ENCODE measurements at regions not wholly inside any gene's neighbourhood (a gene's known extent, or its start where the extent isn't known, plus 50 kb on each side); places are given as distances from the start of the nearest gene placed in this dataset.

- DNase-seq (ENCODE audit: extremely low spot score), result no peak
- TF ChIP-seq FOXK2 (IDR thresholded peaks at IDR 0.05), result no peak
- TF ChIP-seq FOXA1 (IDR thresholded peaks at IDR 0.05), result no peak
- TF ChIP-seq, protein P1, sequence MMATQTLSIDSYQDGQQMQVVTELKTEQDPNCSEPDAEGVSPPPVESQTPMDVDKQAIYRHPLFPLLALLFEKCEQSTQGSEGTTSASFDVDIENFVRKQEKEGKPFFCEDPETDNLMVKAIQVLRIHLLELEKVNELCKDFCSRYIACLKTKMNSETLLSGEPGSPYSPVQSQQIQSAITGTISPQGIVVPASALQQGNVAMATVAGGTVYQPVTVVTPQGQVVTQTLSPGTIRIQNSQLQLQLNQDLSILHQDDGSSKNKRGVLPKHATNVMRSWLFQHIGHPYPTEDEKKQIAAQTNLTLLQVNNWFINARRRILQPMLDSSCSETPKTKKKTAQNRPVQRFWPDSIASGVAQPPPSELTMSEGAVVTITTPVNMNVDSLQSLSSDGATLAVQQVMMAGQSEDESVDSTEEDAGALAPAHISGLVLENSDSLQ (IDR thresholded peaks at IDR 0.05), result no peak
- TF ChIP-seq LEF1 (IDR thresholded peaks at IDR 0.05; ENCODE audit: borderline replicate concordance), result no peak
- no peak for TF ChIP-seq SUZ12 (IDR thresholded peaks at IDR 0.05)
- no peak for TF ChIP-seq ELF4 (IDR thresholded peaks at IDR 0.05)
- no peak for TF ChIP-seq BHLHE40 (IDR thresholded peaks at IDR 0.05; ENCODE audit: borderline replicate concordance)
- no peak for TF ChIP-seq SP1 (IDR thresholded peaks at IDR 0.05)
- no peak for TF ChIP-seq NFRKB (IDR thresholded peaks at IDR 0.05)
- no peak for TF ChIP-seq FOXM1 (IDR thresholded peaks at IDR 0.05; ENCODE audit: borderline replicate concordance)
- no peak for TF ChIP-seq L3MBTL2 (conservative IDR thresholded peaks at IDR 0.05)
- no peak for TF ChIP-seq TARDBP (IDR thresholded peaks at IDR 0.05)
- no peak for TF ChIP-seq ZNF384 (IDR thresholded peaks at IDR 0.05)
- no peak for TF ChIP-seq CTBP1 (IDR thresholded peaks at IDR 0.05; ENCODE audit: borderline replicate concordance)
- TF ChIP-seq HDGF (IDR thresholded peaks at IDR 0.05; ENCODE audit: borderline replicate concordance), result no peak
- TF ChIP-seq ARNT (IDR thresholded peaks at IDR 0.05), result no peak
- ChIA-PET CTCF (no interaction called here), POLR2A (no interaction called here)
Observed at GRCh38 chr2:59427980-59428379, 1125.5 kb downstream of the BCL11A start.

DNA sequence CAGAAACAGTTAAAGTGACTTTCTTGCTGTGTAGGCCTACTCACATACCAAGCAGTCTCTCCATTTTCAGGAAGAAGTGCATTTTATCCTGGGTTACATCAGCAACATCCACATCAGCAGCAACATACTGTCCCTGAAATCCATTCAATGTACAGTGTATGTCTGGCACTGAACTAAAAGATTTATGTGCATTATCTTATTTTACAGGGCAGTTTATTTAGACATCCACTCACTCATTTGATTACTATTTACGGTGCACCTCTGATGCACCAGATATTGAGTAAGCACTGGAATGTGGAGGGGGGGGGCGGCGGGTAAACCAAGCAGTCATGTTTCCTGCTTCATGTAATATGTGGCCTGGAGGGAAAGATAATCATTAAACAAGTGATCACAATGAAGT lies 1128.2 kb downstream of the BCL11A start:
- TF ChIP-seq SUZ12 (IDR thresholded peaks at IDR 0.05), result no peak
- no peak for TF ChIP-seq BHLHE40 (IDR thresholded peaks at IDR 0.05; ENCODE audit: borderline replicate concordance)
- no peak for TF ChIP-seq L3MBTL2 (conservative IDR thresholded peaks at IDR 0.05)
- TF ChIP-seq SP1 (IDR thresholded peaks at IDR 0.05), result no peak
- no peak for TF ChIP-seq FOXM1 (IDR thresholded peaks at IDR 0.05; ENCODE audit: borderline replicate concordance)
- TF ChIP-seq, protein P1 (IDR thresholded peaks at IDR 0.05), result no peak
- TF ChIP-seq NFRKB (IDR thresholded peaks at IDR 0.05), result no peak
- no peak for TF ChIP-seq ARNT (IDR thresholded peaks at IDR 0.05)
- CTCF ChIA-PET, result no interaction called here
- no peak for DNase-seq (ENCODE audit: extremely low spot score)
- POLR2A ChIA-PET, result no interaction called here

DNA sequence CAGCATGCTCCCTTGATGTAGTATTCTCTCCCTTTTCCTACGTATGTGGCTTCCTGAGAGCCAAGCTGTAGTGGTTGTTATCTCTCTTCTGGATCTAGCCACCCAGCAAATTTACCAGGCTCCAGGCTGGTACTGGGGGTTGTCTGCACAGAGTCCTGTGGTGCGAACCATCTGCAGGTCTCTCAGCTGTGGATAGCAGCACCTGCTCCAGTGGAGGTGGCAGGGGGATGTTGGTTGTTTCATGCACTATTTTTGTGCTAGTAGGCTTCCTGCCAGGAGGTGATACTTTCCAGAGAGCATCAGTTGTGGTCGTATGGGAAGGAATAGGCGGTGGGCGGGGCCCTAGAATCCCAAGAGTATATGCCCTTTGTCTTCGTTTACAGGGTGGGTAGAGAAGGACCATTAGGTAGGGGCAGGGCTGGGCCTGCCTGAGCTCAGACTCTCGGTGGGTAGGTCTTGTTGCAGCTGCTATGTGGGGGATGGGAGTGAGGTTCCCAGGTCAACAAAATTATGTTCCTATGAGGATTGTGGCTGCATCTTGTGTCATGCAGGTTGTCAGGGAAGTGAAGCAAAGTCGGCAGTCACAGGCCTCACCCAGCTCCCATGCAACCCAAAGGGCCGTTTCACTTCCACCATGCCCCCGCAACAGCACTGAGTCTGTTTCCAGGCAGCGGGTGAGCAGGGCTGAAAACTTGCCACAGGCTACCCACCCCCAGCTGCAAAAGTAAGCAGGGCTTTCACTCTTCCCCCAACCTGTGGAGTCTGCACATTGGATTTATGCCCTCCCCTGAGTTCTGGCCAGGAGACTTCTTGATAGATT lies 1139.5 kb downstream of the BCL11A start:
- TF ChIP-seq SUZ12 (IDR thresholded peaks at IDR 0.05) (no peak), FOXK2 (IDR thresholded peaks at IDR 0.05) (no peak), HDGF (IDR thresholded peaks at IDR 0.05; ENCODE audit: borderline replicate concordance) (no peak)
- ChIA-PET CTCF (no interaction called here), POLR2A (no interaction called here)
- no peak for DNase-seq (ENCODE audit: extremely low spot score)

DNA sequence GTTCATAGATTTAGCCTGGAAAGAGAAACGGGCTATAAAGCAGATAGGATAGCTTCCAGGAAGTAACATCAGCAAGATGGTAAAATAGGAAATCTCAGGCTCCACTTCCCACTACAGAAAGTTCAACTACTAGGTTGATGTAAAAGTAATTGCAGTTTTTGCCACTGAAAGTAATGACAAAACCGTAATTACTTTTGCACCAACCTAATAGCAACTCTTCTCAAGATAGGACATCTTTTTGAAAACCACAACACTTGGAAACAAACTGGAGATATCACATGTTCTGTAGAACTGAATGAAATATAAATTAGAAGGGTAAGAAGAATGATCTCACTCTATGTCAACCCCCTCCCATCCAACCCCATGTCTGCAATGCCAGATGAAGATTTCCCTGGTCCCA lies 1154.3 kb downstream of the BCL11A start:
- DNase-seq (ENCODE audit: extremely low spot score), result no peak
- CTCF ChIA-PET, result no interaction called here
- TF ChIP-seq TARDBP (IDR thresholded peaks at IDR 0.05), result no peak
- no peak for TF ChIP-seq FOXK2 (IDR thresholded peaks at IDR 0.05)
- no peak for TF ChIP-seq L3MBTL2 (conservative IDR thresholded peaks at IDR 0.05)
- TF ChIP-seq CTBP1 (IDR thresholded peaks at IDR 0.05; ENCODE audit: borderline replicate concordance), result no peak
- peak; percentile 54; the same call in 1 of the 2 replicates for TF ChIP-seq ELF4 (IDR thresholded peaks at IDR 0.05)
- no peak for TF ChIP-seq LEF1 (IDR thresholded peaks at IDR 0.05; ENCODE audit: borderline replicate concordance)
- TF ChIP-seq FOXA1 (IDR thresholded peaks at IDR 0.05), result no peak
- TF ChIP-seq NFRKB (IDR thresholded peaks at IDR 0.05), result no peak
- POLR2A ChIA-PET, result no interaction called here

DNA sequence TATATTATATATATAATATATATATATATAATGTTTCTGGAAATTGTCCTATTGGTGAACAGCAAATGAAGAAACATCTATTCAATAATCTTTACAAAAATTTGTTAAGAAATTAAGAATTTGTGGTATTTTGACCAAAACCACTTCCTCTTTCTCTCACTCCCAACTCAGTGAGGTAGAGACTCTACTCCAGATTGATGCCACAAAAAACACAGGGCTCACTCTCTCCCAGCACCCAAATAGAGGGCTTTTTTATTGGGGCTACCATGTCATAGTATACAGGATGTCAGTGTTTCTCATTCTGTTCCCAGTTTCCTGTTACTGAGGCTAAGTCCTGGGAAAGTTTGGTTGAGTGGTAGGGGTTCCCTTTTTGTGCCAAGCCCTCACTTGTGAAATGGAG lies 1155.4 kb downstream of the BCL11A start:
- POLR2A ChIA-PET, result no interaction called here
- no peak for DNase-seq (ENCODE audit: extremely low spot score)
- TF ChIP-seq FOXA1 (IDR thresholded peaks at IDR 0.05) (no peak), SUZ12 (IDR thresholded peaks at IDR 0.05) (no peak), FOXM1 (IDR thresholded peaks at IDR 0.05; ENCODE audit: borderline replicate concordance) (no peak), ZNF384 (IDR thresholded peaks at IDR 0.05) (no peak), ARNT (IDR thresholded peaks at IDR 0.05) (no peak), LEF1 (IDR thresholded peaks at IDR 0.05; ENCODE audit: borderline replicate concordance) (no peak), L3MBTL2 (conservative IDR thresholded peaks at IDR 0.05) (no peak), CTBP1 (IDR thresholded peaks at IDR 0.05; ENCODE audit: borderline replicate concordance) (no peak), SP1 (IDR thresholded peaks at IDR 0.05) (no peak), BHLHE40 (IDR thresholded peaks at IDR 0.05; ENCODE audit: borderline replicate concordance) (no peak), TARDBP (IDR thresholded peaks at IDR 0.05) (no peak), FOXK2 (IDR thresholded peaks at IDR 0.05) (no peak), NFRKB (IDR thresholded peaks at IDR 0.05) (no peak)

DNA sequence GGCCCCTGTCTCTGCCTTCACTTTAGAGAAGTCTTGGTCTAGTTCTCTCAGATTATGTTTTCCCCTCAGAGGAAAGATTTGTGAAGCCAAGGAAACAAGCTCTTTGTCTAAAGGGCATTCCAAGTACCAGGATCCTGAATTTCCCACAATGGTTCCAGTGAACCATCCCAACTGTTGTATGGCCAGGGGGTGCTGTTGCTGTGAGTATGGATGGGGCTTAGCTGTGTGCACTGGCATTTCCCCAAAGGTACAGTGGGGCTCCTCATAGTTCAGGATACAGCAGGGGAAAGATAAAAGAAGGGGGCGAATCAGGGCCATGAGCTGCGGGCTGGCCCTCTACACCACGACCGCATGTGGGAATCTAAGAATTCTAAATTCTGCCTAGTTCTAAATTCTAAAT lies 1154.0 kb upstream of the FANCL start:
- DNase-seq (ENCODE audit: extremely low spot score), result no peak
- TF ChIP-seq HDGF (IDR thresholded peaks at IDR 0.05; ENCODE audit: borderline replicate concordance) (no peak), SP1 (IDR thresholded peaks at IDR 0.05) (no peak), ELF4 (IDR thresholded peaks at IDR 0.05) (no peak), SUZ12 (IDR thresholded peaks at IDR 0.05) (no peak), FOXK2 (IDR thresholded peaks at IDR 0.05) (no peak), CTBP1 (IDR thresholded peaks at IDR 0.05; ENCODE audit: borderline replicate concordance) (no peak), ZNF384 (IDR thresholded peaks at IDR 0.05) (no peak), TARDBP (IDR thresholded peaks at IDR 0.05) (no peak), NFRKB (IDR thresholded peaks at IDR 0.05) (no peak), FOXM1 (IDR thresholded peaks at IDR 0.05; ENCODE audit: borderline replicate concordance) (no peak), ARNT (IDR thresholded peaks at IDR 0.05) (no peak), FOXA1 (IDR thresholded peaks at IDR 0.05) (no peak), BHLHE40 (IDR thresholded peaks at IDR 0.05; ENCODE audit: borderline replicate concordance) (no peak)
- TF ChIP-seq, protein P1 (IDR thresholded peaks at IDR 0.05), result no peak
- ChIA-PET CTCF (interaction anchor here (0.6 kb wide), 1 partner anchor 76 kb away, joined by 3 read pairs; no protein-coding TSS in a partner anchor), POLR2A (no interaction called here)

More for the DNA sequence above, 1155.4 kb downstream of the BCL11A start:
- CTCF ChIA-PET, result no interaction called here

Measured in HEK293T (cell line).